GM23248 (cell line): ENCODE measurements at regions not wholly inside any gene's neighbourhood (a gene's known extent, or its start where the extent isn't known, plus 50 kb on each side); places are given as distances from the start of the nearest gene placed in this dataset.

Experiments
- DNase-seq: peaks from one replicate; pipeline ENCODE4 v3.0.0-alpha.2; 2015
- H2AFZ ChIP-seq: fragments of 200-600 bp; sonication (generic); 2 replicates; pipeline ENCODE4 v1.6.1; 2016; ENCODE audit warnings: antibody characterized with exemption
- H3F3A ChIP-seq: fragments of 200-600 bp; sonication (generic); 2 replicates; pipeline ENCODE4 v1.6.1; 2016; ENCODE audit warnings: mild to moderate bottlenecking, antibody characterized with exemption, mixed run types; ENCODE audit not compliant: insufficient read depth
- H3K27ac ChIP-seq: fragments of 200-600 bp; sonication (generic); 2 replicates; pipeline ENCODE4 v1.5.1; 2016; ENCODE audit warnings: mild to moderate bottlenecking
- H3K27me3 ChIP-seq: fragments of 200-600 bp; sonication (generic); replicated peaks from 2 replicates; pipeline ENCODE4 v1.6.1; 2016; ENCODE audit warnings: mild to moderate bottlenecking; ENCODE audit not compliant: insufficient read depth
- H3K36me3 ChIP-seq: fragments of 200-600 bp; sonication (generic); 2 replicates; pipeline ENCODE4 v1.6.1; 2016; ENCODE audit warnings: low read depth, mild to moderate bottlenecking
- H3K4me1 ChIP-seq: fragments of 200-600 bp; sonication (generic); 2 replicates; pipeline ENCODE4 v1.6.1; 2016; ENCODE audit warnings: mild to moderate bottlenecking; ENCODE audit not compliant: insufficient read depth
- H3K4me2 ChIP-seq: fragments of 200-600 bp; sonication (generic); one replicate; pipeline ENCODE4 v1.6.1; 2016; ENCODE audit warnings: mild to moderate bottlenecking; ENCODE audit not compliant: unreplicated experiment
- H3K4me3 ChIP-seq: fragments of 200-600 bp; sonication (generic); 2 replicates; pipeline ENCODE4 v1.5.1; 2016; ENCODE audit warnings: mild to moderate bottlenecking
- H3K79me2 ChIP-seq: fragments of 200-600 bp; sonication (generic); 2 replicates; pipeline ENCODE4 v1.6.1; 2016; ENCODE audit warnings: mild to moderate bottlenecking; ENCODE audit not compliant: insufficient read depth
- H3K9ac ChIP-seq: fragments of 200-600 bp; sonication (generic); 2 replicates; pipeline ENCODE4 v1.6.1; 2016; ENCODE audit warnings: mild to moderate bottlenecking
- H3K9me2 ChIP-seq: fragments of 200-600 bp; sonication (generic); 2 replicates; pipeline ENCODE4 v1.6.1; 2016; ENCODE audit warnings: mixed run types, mild to moderate bottlenecking, moderate library complexity; ENCODE audit not compliant: insufficient read depth
- H3K9me3 ChIP-seq: fragments of 200-600 bp; sonication (generic); one replicate; pipeline ENCODE4 v1.6.1; 2017; ENCODE audit warnings: low read depth
- H4K20me1 ChIP-seq: fragments of 200-600 bp; sonication (generic); 2 replicates; pipeline ENCODE4 v1.6.0; 2016; ENCODE audit not compliant: insufficient read depth
- EZH2 ChIP-seq: fragments of 200-600 bp; sonication (generic); IDR thresholded peaks from 2 replicates; pipeline ENCODE4 v1.6.1; 2018; ENCODE audit warnings: antibody characterized with exemption, mild to moderate bottlenecking; ENCODE audit not compliant: insufficient read depth, poor library complexity, severe bottlenecking
- EZH2phosphoT487 ChIP-seq: fragments of 200-600 bp; sonication (generic); IDR thresholded peaks from 2 replicates; pipeline ENCODE4 v1.6.1; 2018; ENCODE audit warnings: antibody characterized with exemption, moderate library complexity, mild to moderate bottlenecking, low read depth; ENCODE audit not compliant: insufficient read depth
- WGBS, 2 experiments: methylation state at CpG; one replicate each; pipeline ENCODE4 v1.1.6; 2015 to 2017; ENCODE audit warnings: low lambda C conversion rate in 2 of 2, low coverage in 1 of 2; ENCODE audit errors: missing lambda C conversion rate in 2 of 2; 5-methylcytosine and 5-hydroxymethylcytosine counted together
- in situ Hi-C: fragments of 300-500 bp; cut with MboI; formaldehyde crosslinking; loops from 2 replicates; pipeline ENCODE4 v1.15.0; 2020

- H2AFZ ChIP-seq: no peak overlapping the region
These were observed 77.0 kb downstream of the FOXA2 start for GRCh38 chr20:22507240-22507961.

GRCh38 chr20:22506827-22507226 is 77.5 kb downstream of the FOXA2 start:
- Histone ChIP-seq H3K27me3 (peaks cover 4% of the 10 kb centered on the region; the same call in 1 of the 2 replicates), H4K20me1 (no peaks in the 10 kb centered on the region), H3K9me3 (no peaks in the 10 kb centered on the region), H3K4me3 (no peak overlapping the region), H3K36me3 (no peaks in the 10 kb centered on the region), H3K9ac (no peak overlapping the region), H2AFZ (no peak overlapping the region), H3K4me1 (no peaks in the 10 kb centered on the region), H3K9me2 (no peaks in the 10 kb centered on the region), H3F3A (no peaks in the 10 kb centered on the region), H3K79me2 (no peaks in the 10 kb centered on the region), H3K27ac (no peak overlapping the region), H3K4me2 (no peak overlapping the region)
- TF ChIP-seq EZH2 (no peak), EZH2phosphoT487 (no peak)
- in situ Hi-C loops: no loop called here
- WGBS, 2 experiments: 27 to 33% methylated on average over 4 of the region's 4 CpGs
- no peak for DNase-seq

More at GRCh38 chr20:22507240-22507961, 77.0 kb downstream of the FOXA2 start:
- Histone ChIP-seq H3K27ac (no peak overlapping the region), H3K4me1 (no peaks in the 10 kb centered on the region), H3K9me3 (no peaks in the 10 kb centered on the region), H3K27me3 (peaks cover 4% of the 10 kb centered on the region; the same call in 1 of the 2 replicates), H3K36me3 (no peaks in the 10 kb centered on the region), H3K4me3 (no peak overlapping the region), H3K9me2 (no peaks in the 10 kb centered on the region), H4K20me1 (no peaks in the 10 kb centered on the region), H3F3A (no peaks in the 10 kb centered on the region), H3K4me2 (no peak overlapping the region), H3K9ac (no peak overlapping the region), H3K79me2 (no peaks in the 10 kb centered on the region)
- TF ChIP-seq EZH2 (no peak), EZH2phosphoT487 (no peak)
- 48 to 55% methylated on average over 5 of the region's 5 CpGs for WGBS, 2 experiments
- no peak for DNase-seq
- in situ Hi-C loops: no loop called here

- Histone ChIP-seq H3K4me1 (no peaks in the 10 kb centered on the region), H2AFZ (no peak overlapping the region), H3K79me2 (no peaks in the 10 kb centered on the region), H3K27ac (no peak overlapping the region), H3K9ac (no peak overlapping the region), H3K9me2 (no peaks in the 10 kb centered on the region), H4K20me1 (no peaks in the 10 kb centered on the region), H3F3A (no peaks in the 10 kb centered on the region), H3K9me3 (no peaks in the 10 kb centered on the region), H3K27me3 (no peaks in the 10 kb centered on the region), H3K4me3 (no peak overlapping the region), H3K4me2 (no peak overlapping the region), H3K36me3 (no peaks in the 10 kb centered on the region)
- no peak for DNase-seq
- 39 to 44% methylated on average over 4 of the region's 4 CpGs for WGBS, 2 experiments
- TF ChIP-seq EZH2phosphoT487 (no peak), EZH2 (no peak)
- in situ Hi-C loops: no loop called here
These were observed 79.5 kb downstream of the FOXA2 start for GRCh38 chr20:22504829-22505377.

GRCh38 chr20:22503577-22503976 is 80.8 kb downstream of the FOXA2 start:
- no peaks in the 10 kb centered on the region for H3K4me1 ChIP-seq
- TF ChIP-seq EZH2phosphoT487: no peak
- TF ChIP-seq EZH2: no peak
- no peak overlapping the region for H3K9ac ChIP-seq
- H3K4me2 ChIP-seq: no peak overlapping the region
- no peaks in the 10 kb centered on the region for H3K27me3 ChIP-seq
- no peaks in the 10 kb centered on the region for H4K20me1 ChIP-seq
- no peaks in the 10 kb centered on the region for H3K9me2 ChIP-seq
- in situ Hi-C loops: no loop called here
- no peak for DNase-seq
- H3K27ac ChIP-seq: no peak overlapping the region
- H3K79me2 ChIP-seq: no peaks in the 10 kb centered on the region
- no peaks in the 10 kb centered on the region for H3K9me3 ChIP-seq
- no peak overlapping the region for H3K4me3 ChIP-seq
- no peaks in the 10 kb centered on the region for H3F3A ChIP-seq
- H3K36me3 ChIP-seq: no peaks in the 10 kb centered on the region
- H2AFZ ChIP-seq: no peak overlapping the region
- 39 to 43% methylated on average over 4 of the region's 4 CpGs for WGBS, 2 experiments
